ENCODE measurements at regions not wholly inside any gene's neighbourhood (a gene's known extent, or its start where the extent isn't known, plus 50 kb on each side); places are given as distances from the start of the nearest gene placed in this dataset.

- no peak for DNase-seq (ENCODE audit: low spot score)
Measured at GRCh38 chr14:22452330-22452729, 136.7 kb downstream of the DAD1 start.

- no peak for DNase-seq (ENCODE audit: low spot score)
Measured at GRCh38 chr14:22450266-22450665, 138.8 kb downstream of the DAD1 start.

GRCh38 chr14:22449600-22449905 lies 139.5 kb downstream of the DAD1 start:
- DNase-seq (ENCODE audit: low spot score) = no peak

- DNase-seq (ENCODE audit: low spot score) = no peak
Measured at GRCh38 chr14:22448905-22449599, 140.0 kb downstream of the DAD1 start.

- DNase-seq (ENCODE audit: low spot score) = no peak
Measured at GRCh38 chr14:22448035-22448904, 140.8 kb downstream of the DAD1 start.

GRCh38 chr14:22438742-22439141 lies 150.3 kb downstream of the DAD1 start:
- DNase-seq (ENCODE audit: low spot score) = no peak

- DNase-seq (ENCODE audit: low spot score) = no peak
Measured at GRCh38 chr14:22434901-22435550, 154.0 kb downstream of the DAD1 start.

GRCh38 chr14:22434030-22434429 lies 155.0 kb downstream of the DAD1 start:
- DNase-seq (ENCODE audit: low spot score) = no peak

- DNase-seq (ENCODE audit: low spot score) = no peak
Measured at GRCh38 chr14:22433069-22433468, 156.0 kb downstream of the DAD1 start.

GRCh38 chr14:22432348-22432976 lies 156.6 kb downstream of the DAD1 start:
- DNase-seq (ENCODE audit: low spot score) = peak; percentile 57

GRCh38 chr14:22429546-22430294 lies 159.3 kb downstream of the DAD1 start:
- no peak for DNase-seq (ENCODE audit: low spot score)

- DNase-seq (ENCODE audit: low spot score) = peak; percentile 12
Measured at GRCh38 chr14:22428700-22429291, 160.2 kb downstream of the DAD1 start.

- no peak for DNase-seq (ENCODE audit: low spot score)
Measured at GRCh38 chr14:22427771-22428231, 161.2 kb downstream of the DAD1 start.

- DNase-seq (ENCODE audit: low spot score) = no peak
Measured at GRCh38 chr14:22426711-22427110, 162.3 kb downstream of the DAD1 start.

- no peak for DNase-seq (ENCODE audit: low spot score)
Measured at GRCh38 chr14:22423958-22424357, 165.1 kb downstream of the DAD1 start.

- no peak for DNase-seq (ENCODE audit: low spot score)
Measured at GRCh38 chr14:22422238-22422637, 166.8 kb downstream of the DAD1 start.

- DNase-seq (ENCODE audit: low spot score) = no peak
Measured at GRCh38 chr14:22420598-22421186, 168.3 kb downstream of the DAD1 start.

- DNase-seq (ENCODE audit: low spot score) = no peak
Measured at GRCh38 chr14:22419620-22420019, 169.4 kb downstream of the DAD1 start.

GRCh38 chr14:22418631-22419030 lies 170.4 kb downstream of the DAD1 start:
- no peak for DNase-seq (ENCODE audit: low spot score)

- DNase-seq (ENCODE audit: low spot score) = no peak
Measured at GRCh38 chr14:22417914-22418313, 171.1 kb downstream of the DAD1 start.

GRCh38 chr14:22416193-22416592 lies 172.8 kb downstream of the DAD1 start:
- no peak for DNase-seq (ENCODE audit: low spot score)
